Astrocyte (in vitro differentiated cells and primary cell): ENCODE measurements at regions not wholly inside any gene's neighbourhood (a gene's known extent, or its start where the extent isn't known, plus 50 kb on each side); places are given as distances from the start of the nearest gene placed in this dataset.
A peak's percentile ranks its signal among the peaks of the same experiment; 100 is the strongest.

Source experiments
- DNase-seq: peaks from one replicate; pipeline ENCODE4 v3.0.0-alpha.2; 2010; ENCODE audit warnings: low read depth
- FAIRE-seq: peaks from 2 replicates; lab custom pipeline; 2011; peaks lifted over from hg19 to GRCh38; lab: Jason Lieb, UNC
- H2AFZ ChIP-seq: 2 replicates; pipeline ENCODE4 v1.6.0; 2012; ENCODE audit warnings: low read depth, low read length, inconsistent platforms
- H3K27ac ChIP-seq: 2 replicates; pipeline ENCODE4 v1.5.1; 2011; ENCODE audit warnings: low read depth, low read length, inconsistent platforms
- H3K27me3 ChIP-seq: 2 replicates; pipeline ENCODE4 v1.6.0; 2011; ENCODE audit warnings: low read length, inconsistent platforms; ENCODE audit not compliant: insufficient read depth
- H3K36me3 ChIP-seq: 2 replicates; pipeline ENCODE4 v1.5.1; 2011; ENCODE audit warnings: low read length, inconsistent platforms; ENCODE audit not compliant: insufficient read depth
- H3K4me1 ChIP-seq: 2 replicates; pipeline ENCODE4 v1.5.1; 2011; ENCODE audit warnings: low read length, inconsistent platforms; ENCODE audit not compliant: insufficient read depth
- H3K4me2 ChIP-seq: 2 replicates; pipeline ENCODE4 v1.6.0; 2012; ENCODE audit warnings: low read length, inconsistent platforms
- H3K4me3 ChIP-seq: 2 replicates; pipeline ENCODE4 v1.5.1; 2011; ENCODE audit warnings: low read depth, mild to moderate bottlenecking, low read length, inconsistent platforms; ENCODE audit not compliant: insufficient read depth
- H3K79me2 ChIP-seq: 2 replicates; pipeline ENCODE4 v1.6.0; 2012; ENCODE audit warnings: mild to moderate bottlenecking, low read length, inconsistent platforms; ENCODE audit not compliant: insufficient read depth
- H3K9ac ChIP-seq: 2 replicates; pipeline ENCODE4 v1.6.0; 2012; ENCODE audit warnings: mild to moderate bottlenecking, low read length, inconsistent platforms
- H3K9me3 ChIP-seq: 2 replicates; pipeline ENCODE4 v1.5.1; 2012; ENCODE audit warnings: low read depth, mild to moderate bottlenecking, low read length, inconsistent platforms; ENCODE audit not compliant: insufficient read depth
- H4K20me1 ChIP-seq: 2 replicates; pipeline ENCODE4 v1.6.0; 2012; ENCODE audit warnings: low read length, inconsistent platforms; ENCODE audit not compliant: insufficient read depth
- H3K27ac Mint-ChIP-seq: one replicate; pipeline ENCODE4 v1.8.0; 2021; ENCODE audit warnings: mild to moderate bottlenecking, mixed read lengths; ENCODE audit not compliant: unreplicated experiment
- H3K27me3 Mint-ChIP-seq: one replicate; pipeline ENCODE4 v1.8.0; 2021; ENCODE audit warnings: low read depth, mixed read lengths; ENCODE audit not compliant: unreplicated experiment
- H3K36me3 Mint-ChIP-seq: one replicate; pipeline ENCODE4 v1.8.0; 2021; ENCODE audit warnings: low read depth, mixed read lengths; ENCODE audit not compliant: unreplicated experiment
- H3K4me1 Mint-ChIP-seq: one replicate; pipeline ENCODE4 v1.8.0; 2021; ENCODE audit warnings: low read depth, mixed read lengths; ENCODE audit not compliant: unreplicated experiment
- H3K4me3 Mint-ChIP-seq: one replicate; pipeline ENCODE4 v1.8.0; 2021; ENCODE audit warnings: mild to moderate bottlenecking, moderate library complexity, mixed read lengths; ENCODE audit not compliant: unreplicated experiment
- H3K9me3 Mint-ChIP-seq: one replicate; pipeline ENCODE4 v1.8.0; 2021; ENCODE audit warnings: mild to moderate bottlenecking, mixed read lengths; ENCODE audit not compliant: unreplicated experiment
- EZH2 ChIP-seq: IDR thresholded peaks from 2 replicates; pipeline ENCODE4 v1.6.1; 2012; ENCODE audit warnings: mild to moderate bottlenecking, low read length, inconsistent platforms; ENCODE audit not compliant: insufficient read depth
- TF ChIP-seq, protein P1 (sequence below): IDR thresholded peaks from 2 replicates; pipeline ENCODE4 v1.5.1; 2011; ENCODE audit warnings: low read depth, mild to moderate bottlenecking, inconsistent platforms, low read length, moderate library complexity; ENCODE audit not compliant: insufficient read depth

DNA sequence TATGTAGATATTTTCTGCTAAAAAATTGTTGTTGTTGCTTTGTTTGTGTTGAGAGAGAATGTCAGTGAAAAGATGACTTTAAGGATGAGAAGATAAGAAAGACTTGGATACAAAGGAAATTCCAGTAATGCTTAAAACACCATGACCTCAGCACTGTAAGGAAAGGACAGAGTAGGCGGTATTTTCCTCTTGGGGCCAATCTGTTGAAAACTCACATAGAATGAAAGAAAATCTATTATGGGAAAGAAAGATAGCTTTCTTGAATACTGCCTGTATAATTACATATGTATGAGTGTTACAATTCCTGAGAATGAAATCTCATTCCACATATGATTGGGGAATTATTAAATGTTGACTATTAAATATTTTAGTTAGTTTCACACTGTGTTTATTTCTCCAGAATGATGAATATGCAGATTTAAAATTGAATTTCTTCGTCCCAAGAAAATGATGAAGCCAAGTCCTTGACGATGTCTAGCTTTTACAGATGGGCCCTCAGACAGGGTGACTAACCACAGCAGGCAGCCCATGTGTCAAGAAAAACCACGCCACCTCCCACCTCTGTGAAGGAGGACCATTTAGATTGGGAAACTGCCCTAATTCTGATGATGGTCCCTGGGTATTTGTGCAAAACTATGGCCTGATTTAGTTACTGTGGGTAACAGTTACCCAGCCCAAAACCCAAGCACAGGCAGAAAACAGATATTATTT, 49.7 kb upstream of the LMO4 start:
- Histone ChIP-seq H4K20me1 (no peaks in the 10 kb centered on the region), H3K4me3 (no peak overlapping the region), H3K36me3 (no peaks in the 10 kb centered on the region), H3K79me2 (no peaks in the 10 kb centered on the region), H2AFZ (peak overlapping the region; percentile 40), H3K9ac (no peak overlapping the region), H3K9me3 (no peaks in the 10 kb centered on the region), H3K4me2 (no peak overlapping the region), H3K27ac (no peak overlapping the region), H3K4me1 (peaks cover 6% of the 10 kb centered on the region), H3K27me3 (no peaks in the 10 kb centered on the region)
- no peak overlapping the region for H3K4me3 Mint-ChIP-seq
- peaks cover under 1% of the 10 kb centered on the region for H3K9me3 Mint-ChIP-seq
- peaks cover 22% of the 10 kb centered on the region for H3K4me1 Mint-ChIP-seq
- no peaks in the 10 kb centered on the region for H3K36me3 Mint-ChIP-seq
- DNase-seq (peak; percentile 55), FAIRE-seq (no peak)
- TF ChIP-seq, protein P1, sequence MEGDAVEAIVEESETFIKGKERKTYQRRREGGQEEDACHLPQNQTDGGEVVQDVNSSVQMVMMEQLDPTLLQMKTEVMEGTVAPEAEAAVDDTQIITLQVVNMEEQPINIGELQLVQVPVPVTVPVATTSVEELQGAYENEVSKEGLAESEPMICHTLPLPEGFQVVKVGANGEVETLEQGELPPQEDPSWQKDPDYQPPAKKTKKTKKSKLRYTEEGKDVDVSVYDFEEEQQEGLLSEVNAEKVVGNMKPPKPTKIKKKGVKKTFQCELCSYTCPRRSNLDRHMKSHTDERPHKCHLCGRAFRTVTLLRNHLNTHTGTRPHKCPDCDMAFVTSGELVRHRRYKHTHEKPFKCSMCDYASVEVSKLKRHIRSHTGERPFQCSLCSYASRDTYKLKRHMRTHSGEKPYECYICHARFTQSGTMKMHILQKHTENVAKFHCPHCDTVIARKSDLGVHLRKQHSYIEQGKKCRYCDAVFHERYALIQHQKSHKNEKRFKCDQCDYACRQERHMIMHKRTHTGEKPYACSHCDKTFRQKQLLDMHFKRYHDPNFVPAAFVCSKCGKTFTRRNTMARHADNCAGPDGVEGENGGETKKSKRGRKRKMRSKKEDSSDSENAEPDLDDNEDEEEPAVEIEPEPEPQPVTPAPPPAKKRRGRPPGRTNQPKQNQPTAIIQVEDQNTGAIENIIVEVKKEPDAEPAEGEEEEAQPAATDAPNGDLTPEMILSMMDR = no peak
- TF ChIP-seq EZH2 = no peak
- H3K27me3 Mint-ChIP-seq = no peaks in the 10 kb centered on the region
- peak overlapping the region; percentile 85 for H3K27ac Mint-ChIP-seq
